Progenitor cell of endocrine pancreas (in vitro differentiated cells): ENCODE measurements at regions not wholly inside any gene's neighbourhood (a gene's known extent, or its start where the extent isn't known, plus 50 kb on each side); places are given as distances from the start of the nearest gene placed in this dataset.

Experiments
- DNase-seq: peaks from one replicate; pipeline ENCODE4 v3.0.0; 2021; ENCODE audit warnings: low spot score; ENCODE audit not compliant: unreplicated experiment
- H3K27ac Mint-ChIP-seq: 2 replicates; pipeline ENCODE4 v1.8.0; 2021; ENCODE audit warnings: mild to moderate bottlenecking, moderate library complexity, mixed read lengths
- H3K27me3 Mint-ChIP-seq: 2 replicates; pipeline ENCODE4 v1.8.0; 2021; ENCODE audit warnings: mixed read lengths
- H3K36me3 Mint-ChIP-seq: 2 replicates; pipeline ENCODE4 v1.8.0; 2022; ENCODE audit warnings: mixed read lengths; ENCODE audit not compliant: insufficient read depth
- H3K4me1 Mint-ChIP-seq: 2 replicates; pipeline ENCODE4 v1.8.0; 2021; ENCODE audit warnings: low read depth, mixed read lengths
- H3K4me3 Mint-ChIP-seq: 2 replicates; pipeline ENCODE4 v1.8.0; 2021; ENCODE audit warnings: low read depth, mild to moderate bottlenecking, moderate library complexity, mixed read lengths
- H3K9me3 Mint-ChIP-seq: 2 replicates; pipeline ENCODE4 v1.8.0; 2021; ENCODE audit warnings: low read depth, mixed read lengths
- CTCF ChIP-seq: fragments of 200-600 bp; sonication (generic); IDR thresholded peaks from one replicate; pipeline ENCODE4 v1.5.0; 2021; ENCODE audit warnings: antibody characterized with exemption, mild to moderate bottlenecking; ENCODE audit not compliant: unreplicated experiment

- Mint-ChIP-seq H3K4me3 (no peak overlapping the region), H3K9me3 (no peaks in the 10 kb centered on the region)
These were observed 98.1 kb upstream of the ALDH1B1 start for GRCh38 chr9:38294220-38294960.

GRCh38 chr9:38293022-38293421, 99.5 kb upstream of the ALDH1B1 start:
- no peaks in the 10 kb centered on the region for H3K36me3 Mint-ChIP-seq
- H3K27ac Mint-ChIP-seq = no peak overlapping the region
- TF ChIP-seq CTCF = no peak
- H3K9me3 Mint-ChIP-seq = no peaks in the 10 kb centered on the region
- H3K27me3 Mint-ChIP-seq = peaks cover 13% of the 10 kb centered on the region
- peaks cover 40% of the 10 kb centered on the region for H3K4me1 Mint-ChIP-seq
- DNase-seq = no peak
- H3K4me3 Mint-ChIP-seq = no peak overlapping the region

More at GRCh38 chr9:38294220-38294960, 98.1 kb upstream of the ALDH1B1 start:
- peaks cover 13% of the 10 kb centered on the region for H3K27me3 Mint-ChIP-seq
- TF ChIP-seq CTCF = no peak
- no peak overlapping the region for H3K27ac Mint-ChIP-seq
- peaks cover 43% of the 10 kb centered on the region for H3K4me1 Mint-ChIP-seq
- DNase-seq = no peak
- no peaks in the 10 kb centered on the region for H3K36me3 Mint-ChIP-seq

- TF ChIP-seq CTCF = no peak
- Mint-ChIP-seq H3K27ac (no peak overlapping the region), H3K27me3 (peaks cover 13% of the 10 kb centered on the region), H3K4me3 (no peak overlapping the region), H3K36me3 (no peaks in the 10 kb centered on the region), H3K4me1 (peaks cover 35% of the 10 kb centered on the region), H3K9me3 (no peaks in the 10 kb centered on the region)
- DNase-seq = no peak
These were observed 100.0 kb upstream of the ALDH1B1 start for GRCh38 chr9:38292480-38292879.

GRCh38 chr9:38289866-38290245, 102.6 kb upstream of the ALDH1B1 start:
- peaks cover 21% of the 10 kb centered on the region for H3K4me1 Mint-ChIP-seq
- no peak overlapping the region for H3K27ac Mint-ChIP-seq
- peaks cover 15% of the 10 kb centered on the region for H3K27me3 Mint-ChIP-seq
- TF ChIP-seq CTCF = no peak
- no peak for DNase-seq
- no peaks in the 10 kb centered on the region for H3K36me3 Mint-ChIP-seq
- no peak overlapping the region for H3K4me3 Mint-ChIP-seq
- H3K9me3 Mint-ChIP-seq = no peaks in the 10 kb centered on the region

GRCh38 chr9:38289236-38289865, 103.2 kb upstream of the ALDH1B1 start:
- no peak overlapping the region for H3K27ac Mint-ChIP-seq
- no peaks in the 10 kb centered on the region for H3K9me3 Mint-ChIP-seq
- H3K36me3 Mint-ChIP-seq = no peaks in the 10 kb centered on the region
- peaks cover 23% of the 10 kb centered on the region for H3K4me1 Mint-ChIP-seq
- peaks cover 18% of the 10 kb centered on the region for H3K27me3 Mint-ChIP-seq
- DNase-seq = no peak
- TF ChIP-seq CTCF = no peak
- H3K4me3 Mint-ChIP-seq = no peak overlapping the region
